Fibroblast of lung (primary cell): ENCODE measurements at regions not wholly inside any gene's neighbourhood (a gene's known extent, or its start where the extent isn't known, plus 50 kb on each side); places are given as distances from the start of the nearest gene placed in this dataset.

Source experiments
- CTCF ChIP-seq, 2 donors: IDR thresholded peaks in 1 of 2; conservative IDR thresholded peaks in 1 of 2; 1 replicate in 1 of 2; 2 replicates in 1 of 2; pipeline ENCODE4 v1.5.1; 2011 to 2012; ENCODE audit warnings: low read length in 2 of 2, control low read depth in 1 of 2, inconsistent platforms in 1 of 2, low read depth in 1 of 2, mild to moderate bottlenecking in 1 of 2
- EZH2 ChIP-seq: IDR thresholded peaks from 2 replicates; pipeline ENCODE4 v1.5.1; 2012; ENCODE audit warnings: low read length, control low read depth, mild to moderate bottlenecking; ENCODE audit errors: missing control alignments

- TF ChIP-seq CTCF (conservative IDR thresholded peaks at IDR 0.05 in 1 of 2, IDR thresholded peaks at IDR 0.05 in 1 of 2; ENCODE audit: low read depth in 1 of 2, low read length in 2 of 2) (no peak), EZH2 (no peak)
Measured at GRCh38 chr4:120435179-120435578, 368.5 kb upstream of the MAD2L1 start.
